Stimulated activated CD4-positive, alpha-beta T cell treated with anti-CD3 and anti-CD28 coated beads, Interleukin-15, amount 100 ng/mL, for 24 hours (primary cell): ENCODE measurements at regions not wholly inside any gene's neighbourhood (a gene's known extent, or its start where the extent isn't known, plus 50 kb on each side); places are given as distances from the start of the nearest gene placed in this dataset.

Experiments
- DNase-seq: peaks from one replicate; pipeline ENCODE4 v3.0.0-alpha.2; 2020

DNA sequence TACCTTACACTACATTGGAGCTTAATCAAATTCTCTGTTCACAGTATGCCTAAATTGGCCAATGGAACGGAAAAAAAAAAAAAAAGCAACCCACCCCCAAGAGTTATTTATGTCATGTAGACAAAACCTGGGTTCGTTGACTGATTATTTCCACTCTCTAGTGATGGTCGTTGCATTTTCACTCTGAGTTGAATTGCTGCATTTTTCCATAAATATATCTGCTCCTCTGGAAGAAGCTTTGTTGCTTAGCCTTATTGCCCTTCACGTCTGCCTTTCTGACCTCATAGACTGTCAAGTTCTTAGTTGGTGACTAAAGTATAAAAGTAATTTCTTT is 90.2 kb upstream of the RUNX1 start:
- DNase-seq = no peak

DNA sequence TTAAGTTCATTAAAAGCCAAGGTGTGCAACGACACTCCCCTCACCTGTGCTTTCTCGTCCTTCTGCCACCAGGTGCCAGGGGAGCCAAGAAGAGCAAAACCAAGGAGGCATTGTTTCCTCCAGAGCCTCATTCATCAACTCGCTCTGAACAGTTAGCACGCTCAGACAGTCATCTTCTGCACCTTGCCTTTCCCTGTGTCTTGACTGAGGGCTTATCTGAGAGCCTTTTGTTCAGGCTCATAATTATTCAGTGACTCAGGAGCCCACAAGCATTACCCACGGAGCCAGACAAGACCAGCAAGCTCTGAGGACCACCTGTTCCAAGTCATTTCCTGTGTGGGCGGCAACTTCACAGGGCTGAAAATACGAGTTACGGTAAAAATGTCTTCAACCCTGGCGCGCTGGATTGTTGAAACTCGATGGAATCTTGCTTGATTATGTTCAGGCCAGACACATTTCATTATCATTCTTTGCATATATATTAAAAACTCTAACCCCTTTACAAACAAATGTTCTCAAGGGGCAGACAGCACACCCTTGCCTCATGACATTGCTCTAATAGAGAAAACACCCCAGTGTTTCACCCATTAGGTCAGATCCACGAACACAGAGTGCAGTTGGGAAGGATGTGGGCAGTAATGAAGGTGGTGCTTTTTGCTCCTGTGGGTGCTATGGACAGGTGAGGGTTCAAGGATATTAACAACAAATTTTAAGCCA is 89.7 kb upstream of the RUNX1 start:
- peak; percentile 84 for DNase-seq

DNA sequence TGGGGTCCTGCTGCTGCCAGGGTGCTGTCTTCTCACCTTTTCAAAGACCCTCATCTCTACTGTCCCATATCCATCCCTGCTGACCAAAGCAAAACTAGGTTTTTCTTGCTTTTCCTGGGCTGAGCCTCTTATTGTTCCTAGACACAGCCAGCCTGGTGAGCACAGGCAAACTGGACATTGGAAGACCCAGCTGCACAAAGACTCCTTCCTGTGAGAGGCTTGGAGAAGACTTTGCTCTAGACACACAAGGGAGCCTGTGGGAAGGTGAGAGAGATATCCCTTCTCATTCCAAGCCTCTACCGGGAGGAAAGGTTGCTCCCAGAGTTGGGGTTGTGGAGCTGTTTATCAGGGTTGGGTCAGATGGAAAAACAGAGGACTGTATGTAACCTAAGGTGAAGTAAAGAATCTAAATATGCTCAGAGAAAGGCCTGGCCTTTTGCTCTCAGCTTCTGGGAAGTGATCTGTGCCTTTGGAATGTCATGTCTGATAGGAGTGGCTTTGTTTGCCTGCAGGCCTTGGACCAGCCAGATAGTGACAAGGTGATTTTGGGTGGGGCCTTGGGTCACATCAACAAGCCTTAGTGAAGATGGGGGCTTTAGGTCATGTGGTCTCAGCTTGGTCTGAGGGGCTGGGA is 87.6 kb upstream of the RUNX1 start:
- DNase-seq = no peak

DNA sequence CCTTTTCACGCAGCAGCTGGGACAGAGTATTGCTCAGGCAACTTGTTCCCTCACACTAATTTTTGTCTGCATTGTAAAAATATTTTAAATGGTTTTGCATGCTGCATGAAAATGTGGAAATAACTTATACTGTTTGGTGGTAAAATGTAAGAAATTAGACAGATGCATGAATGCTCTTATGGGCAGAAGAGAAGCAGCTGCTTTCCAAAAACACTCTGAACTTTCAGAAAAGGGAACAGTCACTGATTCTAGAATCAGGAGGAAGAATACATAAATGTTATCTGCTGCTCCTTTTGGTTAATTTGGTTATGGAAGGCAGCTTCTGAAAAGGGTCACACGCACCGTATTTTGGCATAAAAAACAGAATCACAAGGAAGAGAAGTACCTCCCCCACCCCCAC is 87.0 kb upstream of the RUNX1 start:
- no peak for DNase-seq

DNA sequence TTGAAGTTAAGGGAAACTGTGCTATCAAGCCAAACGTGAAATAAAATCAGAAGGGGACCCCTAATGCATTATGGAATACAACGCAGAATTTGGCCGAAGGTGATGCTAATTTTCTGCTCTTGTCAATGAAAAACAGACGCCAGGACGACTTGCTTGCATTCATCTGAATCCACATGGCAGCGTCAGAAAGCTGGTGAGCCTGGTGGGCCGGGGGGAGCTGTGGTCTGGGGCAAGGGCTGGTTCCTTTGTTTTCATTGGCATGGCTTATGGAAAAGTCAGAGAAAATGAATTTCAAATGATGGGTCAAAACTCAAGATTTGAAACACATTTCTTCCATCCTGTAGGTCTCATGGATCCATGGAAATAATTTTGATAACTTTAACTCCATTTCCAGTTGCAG is 86.4 kb upstream of the RUNX1 start:
- DNase-seq = no peak

DNA sequence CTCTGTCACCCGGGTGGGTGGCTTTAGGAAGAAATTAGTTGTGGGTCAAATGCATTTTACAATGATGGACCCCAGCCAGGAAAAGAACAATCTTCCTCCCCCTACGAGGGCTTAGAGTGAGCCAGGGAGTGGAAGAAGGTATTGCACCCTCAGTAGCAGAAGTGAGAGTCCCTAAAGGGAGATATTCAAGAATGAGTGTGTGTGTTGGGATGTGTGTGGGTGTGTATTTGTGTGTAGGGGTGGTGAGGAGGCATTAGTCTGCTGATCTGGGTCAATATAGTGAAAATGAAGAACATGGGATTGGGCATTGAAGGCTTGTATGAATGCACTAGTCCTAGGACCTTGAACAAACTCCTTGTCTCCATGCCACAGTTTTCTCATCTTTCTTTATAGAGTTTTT is 85.2 kb upstream of the RUNX1 start:
- no peak for DNase-seq

DNA sequence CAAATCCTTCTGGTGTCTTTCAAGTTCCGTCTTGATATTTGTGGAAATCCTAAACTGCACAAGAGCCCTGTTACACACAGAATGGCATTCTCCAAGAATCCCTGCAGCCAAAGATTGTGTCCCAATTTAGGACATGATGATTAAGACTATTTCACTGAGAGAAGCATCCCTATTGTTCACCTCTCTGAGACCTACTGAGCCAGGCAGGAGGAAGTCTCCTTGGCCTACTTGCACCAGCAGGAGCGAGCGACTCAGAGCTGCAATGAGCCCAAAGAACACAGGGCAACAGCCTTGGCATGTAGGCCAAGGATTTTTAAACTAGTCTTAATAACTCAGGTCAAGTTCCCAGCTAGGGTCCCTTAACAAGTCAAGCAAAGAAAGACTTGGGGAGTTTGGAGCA is 79.4 kb upstream of the RUNX1 start:
- DNase-seq = no peak

DNA sequence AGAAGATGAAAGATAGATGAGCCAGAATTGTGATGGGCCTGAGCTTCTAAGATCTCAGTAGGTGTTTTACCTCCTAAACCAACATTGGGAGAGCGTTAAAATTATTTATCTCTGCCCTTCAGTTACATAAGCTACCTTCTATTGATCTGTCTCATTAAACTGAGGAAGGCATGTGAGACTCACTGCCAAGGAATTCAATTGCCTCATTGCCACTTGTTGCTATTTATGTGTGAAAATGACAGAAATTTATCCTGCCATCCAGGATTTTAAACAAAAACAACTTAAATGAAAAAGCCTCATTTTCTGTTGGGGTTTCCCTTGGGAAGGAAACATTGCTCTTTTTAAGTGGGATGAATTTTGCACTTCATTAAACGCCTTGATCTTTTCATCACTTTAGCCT is 78.7 kb upstream of the RUNX1 start:
- DNase-seq = no peak

DNA sequence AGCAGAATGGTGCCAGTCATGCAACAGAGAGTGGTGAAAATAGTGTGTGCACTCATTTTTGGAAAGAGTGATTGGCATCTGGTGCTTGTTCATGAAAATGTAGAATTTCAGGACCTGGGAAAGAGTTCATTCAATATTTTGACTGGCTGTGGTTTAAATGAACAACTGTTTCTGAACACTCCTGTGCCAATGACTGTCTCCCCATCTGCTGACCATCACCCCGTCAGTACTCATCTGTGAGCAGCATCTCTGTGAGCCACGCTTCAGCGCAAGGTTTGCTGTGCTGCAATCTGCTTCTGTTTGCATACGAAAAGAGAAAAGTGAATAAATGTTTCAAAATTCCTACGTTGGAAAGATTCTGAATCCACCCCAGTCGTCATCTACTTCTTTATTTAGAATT is 77.9 kb upstream of the RUNX1 start:
- DNase-seq = no peak

DNA sequence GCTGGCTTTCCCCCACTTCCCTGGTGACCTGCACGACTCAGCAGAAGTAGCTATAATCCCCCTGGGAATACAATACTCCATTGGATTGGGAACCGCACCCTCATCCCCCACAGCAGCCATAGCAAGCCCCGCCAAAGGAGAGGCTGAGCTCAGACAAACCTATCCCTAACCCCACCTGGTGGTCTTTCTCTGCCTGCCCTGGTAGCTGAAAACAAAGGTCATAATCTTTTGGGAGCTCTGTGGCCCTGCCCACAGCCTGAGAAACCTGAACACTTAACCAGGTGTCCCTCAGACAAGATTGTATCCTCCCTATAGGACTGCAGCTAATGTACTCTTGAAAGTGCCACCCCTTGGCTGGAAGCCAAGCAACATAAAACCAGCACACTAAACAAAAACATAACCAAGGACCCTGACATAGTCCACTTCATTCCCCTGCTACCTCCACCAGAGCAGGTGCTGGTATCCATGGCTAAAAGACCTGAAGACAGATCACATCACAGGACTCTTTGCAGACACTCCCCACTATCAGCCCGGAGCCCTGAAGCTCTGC is 71.6 kb upstream of the RUNX1 start:
- DNase-seq = no peak

DNA sequence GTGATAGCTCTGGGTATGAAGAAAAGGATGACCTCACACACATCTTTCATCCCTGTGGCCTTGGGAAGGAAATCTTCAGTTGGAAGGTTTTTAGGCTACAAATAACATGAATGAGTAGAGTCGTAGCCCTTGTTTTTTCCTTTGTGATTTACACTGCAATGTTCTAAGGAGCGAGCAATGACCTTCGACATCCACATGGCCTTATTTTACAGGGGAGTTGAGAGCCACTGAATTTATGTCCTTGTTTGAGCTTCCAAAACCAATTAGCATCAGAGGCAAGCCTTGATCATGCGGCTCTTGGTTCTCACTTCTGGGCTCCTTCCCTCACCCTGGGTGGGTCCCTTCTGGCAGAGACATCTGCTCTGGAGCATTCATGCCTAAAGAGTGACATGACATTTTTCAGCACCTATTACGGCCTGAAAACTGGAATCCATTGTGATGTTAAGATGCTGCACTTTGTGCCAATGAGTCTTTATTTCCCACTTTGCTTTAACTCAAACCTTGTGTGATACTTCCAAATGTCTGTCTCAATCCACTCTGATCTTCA is 70.5 kb upstream of the RUNX1 start:
- DNase-seq = no peak

DNA sequence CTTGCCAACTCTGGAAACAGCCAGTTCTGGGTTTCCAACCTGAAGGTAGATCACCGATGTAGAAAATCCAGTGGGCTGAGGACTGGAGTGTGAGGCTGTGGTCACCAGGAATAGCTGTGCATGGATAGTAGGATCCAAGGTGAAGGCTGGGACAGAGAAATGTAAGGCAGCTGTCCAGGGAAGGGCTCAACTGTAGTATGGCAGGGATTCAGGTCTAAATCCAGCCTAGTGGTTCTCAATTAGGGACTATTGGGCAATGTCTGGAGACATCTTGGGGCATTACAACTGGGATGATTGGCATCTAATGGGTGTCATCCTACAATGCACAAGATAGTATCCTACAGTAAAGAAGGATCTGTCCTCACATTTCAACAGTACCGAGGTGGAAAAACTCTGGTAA is 67.7 kb upstream of the RUNX1 start:
- DNase-seq = no peak

DNA sequence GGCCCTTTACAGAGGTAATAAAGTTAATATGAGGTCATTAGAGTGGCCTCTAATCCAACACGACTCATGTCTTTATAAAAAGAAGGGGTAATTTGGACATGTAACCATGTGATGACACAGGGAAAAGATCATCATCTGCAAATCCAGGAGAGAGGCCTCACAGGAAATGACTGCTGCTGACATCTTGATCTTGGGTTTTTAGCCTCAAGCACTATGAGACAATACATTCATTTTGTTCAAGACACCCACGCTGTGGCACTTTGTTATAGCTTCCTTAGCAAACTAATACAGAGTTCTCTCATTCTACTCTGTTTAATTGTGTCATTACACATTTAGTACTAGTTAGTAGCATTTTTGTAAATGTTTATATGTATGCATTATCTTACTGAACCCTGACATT is 64.0 kb upstream of the RUNX1 start:
- peak; percentile 30 for DNase-seq

DNA sequence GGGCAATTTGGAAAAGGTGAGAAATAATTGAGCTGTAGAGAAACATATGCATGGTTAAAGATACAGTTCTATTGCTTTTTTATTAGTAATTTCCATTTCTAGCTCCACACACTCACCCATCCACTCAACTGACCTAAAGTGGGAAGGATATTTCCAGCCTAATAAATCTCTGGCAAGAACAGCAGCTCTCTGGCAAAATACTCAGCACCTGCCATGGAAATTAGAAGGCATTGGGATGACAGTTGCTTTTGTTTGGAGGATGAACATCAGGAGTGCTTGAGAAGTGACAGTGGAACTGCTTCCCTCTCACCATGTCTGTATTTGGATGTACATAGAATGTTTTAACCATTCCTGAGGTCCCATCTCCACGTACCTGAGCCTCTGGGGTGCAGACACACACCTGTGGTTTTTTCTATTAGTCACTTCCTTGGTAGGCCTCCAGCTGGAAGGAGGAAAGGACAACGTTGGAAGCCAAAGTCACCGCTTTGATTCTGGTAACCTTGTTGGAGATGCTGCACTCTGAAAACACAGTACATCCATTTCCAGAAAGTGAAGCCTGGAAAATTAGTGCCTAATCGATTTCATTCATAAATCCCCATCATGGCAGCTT is 62.3 kb upstream of the RUNX1 start:
- no peak for DNase-seq

DNA sequence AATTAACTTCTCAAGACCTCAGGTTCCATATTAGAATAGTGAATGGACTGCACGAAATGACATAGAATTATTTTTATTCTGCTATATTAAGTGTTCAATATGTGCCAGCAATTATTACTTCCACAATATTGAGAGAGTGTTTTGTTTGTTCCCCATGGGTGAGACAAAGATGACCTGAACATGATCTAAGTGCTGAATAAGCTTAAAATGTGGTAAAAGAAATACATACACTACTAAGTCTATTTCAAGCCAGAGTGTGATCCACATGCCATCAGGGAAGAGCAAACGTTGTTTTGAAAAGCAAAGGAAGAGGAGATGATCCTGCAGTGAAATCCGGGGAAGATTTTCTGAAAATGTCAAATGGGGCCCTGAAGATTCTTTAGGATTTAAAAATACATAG is 59.8 kb upstream of the RUNX1 start:
- no peak for DNase-seq

DNA sequence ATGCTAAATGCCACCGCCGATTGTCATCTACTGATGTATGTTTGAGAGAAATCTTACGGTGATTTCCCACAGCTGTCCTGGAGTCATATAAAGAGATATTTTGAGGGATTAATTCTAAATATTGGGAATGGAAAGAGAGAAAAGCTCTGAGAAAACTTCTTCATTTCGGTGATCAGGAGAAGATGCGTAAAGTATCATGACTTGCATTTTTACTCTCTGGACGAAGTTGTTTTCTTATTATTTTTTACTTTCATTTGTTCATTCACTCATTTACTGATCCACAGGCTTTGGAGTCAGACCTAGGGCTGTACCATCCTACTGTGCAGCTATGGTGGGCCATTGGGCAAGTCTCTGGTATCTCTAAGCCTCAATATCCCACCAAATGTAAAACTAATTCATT is 58.4 kb upstream of the RUNX1 start:
- no peak for DNase-seq

DNA sequence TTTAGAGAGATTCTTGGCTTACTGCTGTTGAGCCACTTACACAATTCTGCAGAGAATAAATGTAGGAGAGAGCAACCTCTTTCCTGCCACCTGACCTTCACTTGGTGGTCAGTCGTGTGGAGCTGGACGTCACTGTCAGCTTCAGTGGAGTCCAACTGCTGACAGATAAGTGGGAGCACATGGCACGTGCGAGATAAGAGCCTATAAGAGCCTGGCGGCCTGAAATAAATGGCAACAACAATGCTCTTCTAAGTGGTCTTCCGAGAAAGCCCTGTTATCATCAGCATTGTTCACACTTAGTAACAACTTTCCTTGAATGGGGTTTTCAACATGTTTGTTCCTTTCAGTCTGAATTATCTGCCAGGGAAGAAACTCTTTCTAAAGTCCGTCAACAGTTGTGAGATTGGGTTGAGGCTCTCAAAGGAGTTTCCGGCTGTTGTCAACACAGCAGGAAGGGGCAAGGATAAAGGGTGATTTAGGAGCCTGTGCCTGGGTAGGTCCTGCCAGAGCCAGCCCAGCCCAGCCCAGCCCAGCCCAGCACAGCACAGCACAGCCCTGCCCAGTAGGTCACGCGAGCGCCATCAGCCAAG is 57.2 kb upstream of the RUNX1 start:
- DNase-seq = no peak

DNA sequence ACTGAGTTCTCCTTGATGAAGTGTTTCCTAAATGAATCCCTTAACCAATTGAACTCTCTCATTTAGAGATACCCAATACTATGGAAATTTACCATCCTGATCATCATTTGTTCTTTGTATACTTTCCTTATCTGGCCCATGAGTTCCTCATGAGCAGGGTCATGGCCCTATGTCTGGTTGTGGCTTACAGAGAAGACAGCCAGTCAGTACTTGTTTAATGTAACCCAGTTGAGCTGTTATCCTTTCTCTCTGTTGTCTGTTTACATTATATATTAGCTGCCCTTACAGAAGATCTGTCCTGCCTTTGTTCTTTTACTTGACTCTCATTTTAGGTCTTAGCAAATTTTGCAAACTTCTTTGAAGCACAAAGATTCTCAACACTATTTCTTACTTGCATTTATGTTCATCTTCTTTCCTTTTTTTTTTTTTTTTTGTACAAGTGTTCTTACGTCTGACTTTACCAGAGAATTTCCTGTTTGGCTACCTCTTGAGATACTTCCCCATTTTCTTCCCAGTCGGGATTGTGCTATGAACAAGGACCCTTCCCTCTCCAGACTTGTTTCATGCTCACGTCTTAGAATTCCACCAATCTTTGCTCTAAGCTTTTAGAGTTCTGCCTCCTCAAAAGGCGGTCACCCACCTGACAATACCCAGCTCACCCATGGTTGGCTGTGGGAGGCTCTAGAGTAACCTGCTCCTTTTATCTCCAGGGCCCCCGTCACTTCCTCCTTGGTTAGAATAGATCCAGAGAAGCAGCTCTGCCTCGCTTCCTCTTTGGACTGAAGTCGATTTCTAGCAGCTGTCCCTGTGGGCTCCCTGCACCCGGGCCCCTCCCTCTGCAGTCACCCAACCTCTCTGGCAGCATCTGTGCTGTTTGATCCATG is 53.6 kb upstream of the RUNX1 start:
- DNase-seq = peak; percentile 42

DNA sequence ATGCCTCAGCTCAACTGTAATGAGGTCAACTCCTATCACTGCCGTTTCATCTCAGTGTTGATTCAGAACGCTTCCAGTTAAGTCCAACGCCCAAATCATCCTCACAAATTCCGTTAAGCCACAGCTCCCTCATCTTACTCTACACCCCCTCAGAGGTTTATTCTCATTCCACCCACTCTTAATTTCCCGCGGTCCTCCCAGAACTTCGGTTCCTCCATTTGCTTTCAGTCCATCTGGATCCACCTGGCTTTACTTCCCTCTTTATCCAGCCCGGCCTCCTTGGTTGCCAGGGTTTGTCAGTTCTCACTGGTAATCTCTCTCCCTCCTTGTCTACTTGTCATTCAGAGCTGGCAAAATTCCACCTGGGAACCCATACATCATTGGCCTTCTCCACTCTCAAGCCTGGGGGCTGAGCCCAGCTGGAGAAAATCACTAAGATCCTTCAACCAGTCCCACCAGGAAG is 51.3 kb upstream of the RUNX1 start:
- DNase-seq = peak; percentile 11

DNA sequence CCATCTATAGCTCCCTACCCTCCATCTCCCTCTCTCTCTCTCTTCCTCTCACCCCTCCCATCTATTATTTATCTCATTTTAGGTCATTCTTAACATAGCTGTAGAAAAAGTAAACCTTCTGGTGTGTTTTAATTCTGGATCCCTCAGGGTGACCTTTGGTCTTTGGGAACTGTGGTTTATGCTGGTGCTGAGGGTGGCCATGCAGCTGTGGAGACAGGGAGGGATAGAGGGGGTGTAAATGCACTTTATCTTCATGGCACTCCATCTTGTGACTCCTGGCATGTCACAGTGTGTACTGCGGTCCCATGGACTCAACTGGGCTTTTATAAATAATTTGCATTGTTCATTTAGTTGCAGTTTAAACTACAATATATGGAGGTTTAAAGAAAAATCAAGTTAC is 50.2 kb upstream of the RUNX1 start:
- DNase-seq = no peak
